Fibroblast of mammary gland (primary cell): ENCODE measurements at regions not wholly inside any gene's neighbourhood (a gene's known extent, or its start where the extent isn't known, plus 50 kb on each side); places are given as distances from the start of the nearest gene placed in this dataset.

Experiments
- DNase-seq: peaks from one replicate; pipeline ENCODE4 v3.0.0-alpha.2; 2010; ENCODE audit warnings: low read depth
- H3K4me3 ChIP-seq: 2 replicates; pipeline ENCODE4 v1.5.1; 2011; ENCODE audit warnings: low read depth, mild to moderate bottlenecking, low read length, moderate library complexity; ENCODE audit not compliant: control insufficient read depth
- CTCF ChIP-seq: conservative IDR thresholded peaks from 2 replicates; pipeline ENCODE4 v1.5.1; 2011; ENCODE audit warnings: low read depth, low read length, inconsistent platforms; ENCODE audit not compliant: control insufficient read depth, insufficient read depth

GRCh38 chr2:193523662-193524061, 1328.9 kb upstream of the TMEFF2 start:
- DNase-seq: no peak
- H3K4me3 ChIP-seq: no peak overlapping the region
- TF ChIP-seq CTCF: no peak

DNA sequence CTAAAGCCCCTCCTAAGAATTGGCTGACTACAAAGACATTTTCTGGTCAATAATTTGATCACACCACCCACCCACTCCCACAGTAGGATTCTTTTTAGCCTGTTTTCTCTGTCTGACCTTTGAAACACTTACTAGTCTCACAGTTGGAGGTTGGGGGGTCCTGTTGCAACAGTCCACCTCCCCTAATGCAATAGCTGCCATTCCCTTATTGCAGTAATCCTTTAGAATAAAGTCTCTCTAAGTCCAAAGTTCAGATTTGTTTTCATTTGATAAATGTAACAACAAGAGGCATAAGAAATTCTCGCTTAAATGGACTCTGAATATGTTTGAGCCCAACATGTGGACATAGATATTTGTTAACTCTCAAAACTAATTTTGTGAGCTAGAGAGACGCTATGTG, 1326.8 kb upstream of the TMEFF2 start:
- no peak for TF ChIP-seq CTCF
- H3K4me3 ChIP-seq: no peak overlapping the region
- no peak for DNase-seq

- no peak for DNase-seq
- no peak for TF ChIP-seq CTCF
Measured at GRCh38 chr2:193520709-193521458, 1326.2 kb upstream of the TMEFF2 start.

GRCh38 chr2:193518041-193518817, 1323.5 kb upstream of the TMEFF2 start:
- peak; percentile 91 for DNase-seq
- no peak overlapping the region for H3K4me3 ChIP-seq
- no peak for TF ChIP-seq CTCF

More at GRCh38 chr2:193520709-193521458, 1326.2 kb upstream of the TMEFF2 start:
- H3K4me3 ChIP-seq: no peak overlapping the region

GRCh38 chr2:193517615-193518014, 1322.9 kb upstream of the TMEFF2 start:
- H3K4me3 ChIP-seq: no peak overlapping the region
- DNase-seq: peak; percentile 38
- TF ChIP-seq CTCF: no peak

DNA sequence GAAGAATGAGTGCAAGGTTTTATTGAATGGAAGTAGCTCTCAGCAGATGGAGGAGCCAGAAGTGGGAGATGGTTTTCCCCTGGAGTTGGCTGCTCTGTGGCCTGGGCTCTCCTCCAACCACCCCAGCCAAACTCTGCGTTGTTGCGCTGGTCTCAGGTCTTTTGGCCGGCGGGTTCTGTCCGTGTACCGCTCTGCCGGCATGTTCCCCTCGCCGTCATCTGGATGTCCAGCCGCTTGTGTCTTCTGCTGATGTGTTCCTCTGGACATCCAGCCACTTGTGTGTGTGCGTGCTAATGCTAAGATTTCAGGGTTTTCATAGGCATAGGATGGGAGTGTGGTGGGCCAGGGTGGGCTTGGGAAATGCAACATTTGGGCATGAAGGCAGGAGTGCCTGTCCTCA, 1311.3 kb upstream of the TMEFF2 start:
- no peak overlapping the region for H3K4me3 ChIP-seq
- TF ChIP-seq CTCF: no peak
- DNase-seq: no peak
